ENCODE measurements at regions not wholly inside any gene's neighbourhood (a gene's known extent, or its start where the extent isn't known, plus 50 kb on each side); places are given as distances from the start of the nearest gene placed in this dataset.
"Not testable (repeated sequence)": the region's sequence is repeated elsewhere in the genome, so short reads cannot be mapped to it uniquely, and the experiment has no call there.

- TF ChIP-seq POLR2A, CTCF (IDR thresholded peaks at IDR 0.05): not testable (repeated sequence)
These were observed 364.6 kb upstream of the PIK3R1 start for GRCh38 chr5:67850906-67851305.

All from uterus (tissue), 2 donors.